GM21528 (cell line): ENCODE measurements at regions not wholly inside any gene's neighbourhood (a gene's known extent, or its start where the extent isn't known, plus 50 kb on each side); places are given as distances from the start of the nearest gene placed in this dataset.
A peak's percentile ranks its signal among the peaks of the same experiment; 100 is the strongest.
"Not testable (repeated sequence)": the region's sequence is repeated elsewhere in the genome, so short reads cannot be mapped to it uniquely, and the experiment has no call there.

ENCODE experiments used
- ATAC-seq: cut with Tn5 transposase; IDR thresholded peaks from one replicate; pipeline ENCODE4 v1.9.1; 2021; ENCODE audit warnings: mild to moderate bottlenecking, moderate library complexity; ENCODE audit not compliant: unreplicated experiment, low FRiP score

DNA sequence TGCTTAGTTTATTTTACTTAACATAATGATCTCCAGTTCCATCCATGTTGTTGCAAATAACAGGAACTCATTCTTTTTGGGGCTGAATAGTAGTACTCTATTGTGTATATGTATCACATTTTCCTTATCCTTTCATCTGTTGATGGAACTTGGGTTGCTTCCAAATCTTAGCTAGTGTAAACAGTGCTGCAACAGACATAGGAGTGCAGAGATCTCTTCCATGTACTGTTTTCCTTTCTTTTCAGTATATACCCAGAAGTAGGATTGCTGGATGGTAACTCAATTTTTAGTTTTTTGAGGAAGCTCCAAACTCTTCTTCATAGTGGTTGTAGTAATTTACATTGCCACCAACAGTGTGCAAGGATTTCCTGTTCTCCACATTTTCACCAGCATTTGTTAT is 138.8 kb upstream of the POC5 start:
- no peak for ATAC-seq

DNA sequence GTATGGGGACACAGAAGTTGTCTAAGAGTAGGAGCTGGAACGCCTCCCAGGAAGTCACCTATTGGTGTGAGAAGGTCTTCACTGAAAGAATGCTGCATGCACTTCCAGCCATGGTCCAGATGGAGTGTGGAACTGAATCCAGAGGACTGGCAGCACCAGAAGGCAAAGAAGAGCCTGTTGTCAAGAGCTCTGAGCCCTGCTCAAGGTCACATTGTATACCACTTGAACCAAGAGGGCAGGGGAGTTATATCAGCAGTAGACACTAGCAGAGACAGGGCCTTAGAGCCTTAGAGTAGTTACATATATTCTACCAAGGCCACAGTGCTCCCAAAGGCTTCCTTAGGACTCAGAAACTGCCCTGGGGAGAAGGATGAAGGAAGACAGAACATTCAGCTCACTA is 130.8 kb upstream of the POC5 start:
- peak; percentile 15 for ATAC-seq

- ATAC-seq = peak; percentile 94
Observed at GRCh38 chr5:75847561-75848021, 130.4 kb upstream of the POC5 start.

- no peak for ATAC-seq
Observed at GRCh38 chr5:75844301-75844700, 127.1 kb upstream of the POC5 start.

GRCh38 chr5:75843319-75843718 is 126.1 kb upstream of the POC5 start:
- no peak for ATAC-seq

DNA sequence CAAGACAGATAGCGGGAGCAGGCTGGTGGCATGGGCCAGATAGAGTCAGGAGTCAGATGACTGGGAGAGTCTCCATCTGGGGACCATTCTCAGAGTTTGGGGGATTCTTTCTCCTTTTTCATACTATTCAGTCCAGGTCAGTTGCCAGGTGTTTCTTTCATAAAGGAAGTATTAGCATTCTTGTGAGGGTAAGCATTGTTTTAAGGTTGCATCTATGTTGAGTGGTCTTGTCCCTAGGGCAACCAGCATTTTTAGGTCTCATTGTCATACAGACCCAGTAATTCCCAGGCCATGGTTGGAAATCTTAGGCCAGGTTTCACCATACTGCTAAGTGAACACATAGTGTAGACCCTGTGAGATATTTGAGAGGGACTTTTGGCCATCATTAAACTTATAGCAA is 122.3 kb upstream of the POC5 start:
- no peak for ATAC-seq

DNA sequence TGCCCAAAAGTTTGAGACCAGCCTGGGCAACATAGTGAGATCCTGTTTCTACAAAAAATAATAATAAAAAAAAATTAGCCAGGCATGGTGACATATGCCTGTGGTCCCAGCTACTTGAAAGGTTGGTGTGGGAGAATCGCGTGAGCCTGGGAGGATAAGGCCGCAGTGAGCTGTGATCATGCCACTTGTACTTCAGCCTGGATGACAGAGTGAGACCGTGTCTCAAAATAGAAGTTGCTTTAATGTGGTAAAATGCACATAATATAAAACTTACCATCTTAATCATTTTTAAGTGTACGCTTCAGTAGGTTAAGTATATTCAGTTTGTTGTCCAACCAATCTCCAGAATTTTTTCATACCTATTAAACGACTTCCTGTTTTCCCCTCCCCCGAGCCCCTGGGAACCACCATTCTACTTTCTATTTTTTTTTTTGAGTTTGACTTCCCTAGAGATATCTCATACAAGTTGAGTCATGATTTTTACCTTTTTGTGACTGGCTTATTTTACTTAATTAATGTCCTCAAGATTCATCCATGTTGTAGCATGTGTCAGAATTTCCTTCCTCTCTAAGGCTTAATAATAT is 120.1 kb upstream of the POC5 start:
- no peak for ATAC-seq

- ATAC-seq = no peak
Observed at GRCh38 chr5:75831561-75831960, 114.3 kb upstream of the POC5 start.

DNA sequence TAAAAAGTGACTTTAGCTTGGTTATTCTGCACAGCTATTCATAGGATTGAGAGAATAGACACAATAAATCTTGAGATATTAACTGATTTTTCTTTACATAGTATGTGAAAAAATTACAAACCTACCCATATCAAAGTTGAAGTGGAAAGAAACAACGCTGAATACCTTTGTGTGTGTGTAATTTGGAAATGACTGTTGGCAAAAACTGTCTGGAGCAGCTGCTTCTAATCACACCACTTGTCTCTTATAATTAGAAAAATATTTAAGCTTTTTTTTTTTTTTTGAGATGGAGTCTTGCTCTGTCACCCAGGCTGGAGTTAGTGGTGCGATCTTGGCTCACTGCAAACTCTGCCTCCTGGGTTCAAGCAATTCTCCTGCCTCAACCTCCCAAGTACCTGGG is 110.8 kb upstream of the POC5 start:
- ATAC-seq = no peak

- peak; percentile 61 for ATAC-seq
Observed at GRCh38 chr5:75824323-75824722, 107.1 kb upstream of the POC5 start.

GRCh38 chr5:75823811-75824210 is 106.6 kb upstream of the POC5 start:
- ATAC-seq = no peak

GRCh38 chr5:75818661-75819060 is 101.4 kb upstream of the POC5 start:
- ATAC-seq = no peak

DNA sequence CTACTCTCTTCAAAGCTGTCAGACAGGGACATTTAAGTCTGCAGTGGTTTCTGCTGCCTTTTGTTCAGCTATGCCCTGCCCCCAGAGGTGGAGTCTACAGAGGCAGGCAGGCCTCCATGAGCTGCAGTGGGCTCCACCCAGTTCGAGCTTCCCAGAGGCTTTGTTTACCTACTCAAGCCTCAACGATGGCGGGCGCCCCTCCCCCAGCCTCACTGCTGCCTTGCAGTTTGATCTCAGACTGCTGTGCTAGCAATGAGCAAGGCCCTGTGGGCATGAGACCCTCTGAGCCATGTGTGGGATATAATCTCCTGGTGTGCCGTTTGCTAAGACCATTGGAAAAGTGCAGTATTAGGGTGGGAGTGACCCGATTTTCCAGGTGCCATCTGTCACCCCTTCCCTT is 82.5 kb upstream of the POC5 start:
- not testable (repeated sequence) for ATAC-seq

GRCh38 chr5:75769338-75769737 is 52.1 kb upstream of the POC5 start:
- not testable (repeated sequence) for ATAC-seq
